T-helper 2 cell (primary cell): ENCODE measurements at regions not wholly inside any gene's neighbourhood (a gene's known extent, or its start where the extent isn't known, plus 50 kb on each side); places are given as distances from the start of the nearest gene placed in this dataset.
A peak's percentile ranks its signal among the peaks of the same experiment; 100 is the strongest.
"Not testable (repeated sequence)": the region's sequence is repeated elsewhere in the genome, so short reads cannot be mapped to it uniquely, and the experiment has no call there.

Source experiments
- DNase-seq, 5 experiments: peaks; one replicate each; pipeline versions ENCODE4 v3.0.0 to v3.0.0-alpha.2; 2012 to 2022

GRCh38 chr18:70413455-70413854 is 124.6 kb downstream of the SOCS6 start:
- no peak for DNase-seq

GRCh38 chr18:70411876-70412435 is 123.1 kb downstream of the SOCS6 start:
- DNase-seq, result no peak

GRCh38 chr18:70411307-70411706 is 122.5 kb downstream of the SOCS6 start:
- peak in 1 of 5 experiments; percentile 7 for DNase-seq

- DNase-seq, result no peak
These were observed 116.2 kb downstream of the SOCS6 start for GRCh38 chr18:70405052-70405451.

- DNase-seq, result no peak
These were observed 111.6 kb downstream of the SOCS6 start for GRCh38 chr18:70400476-70400875.

- no peak for DNase-seq
These were observed 109.2 kb downstream of the SOCS6 start for GRCh38 chr18:70398076-70398475.

- no peak for DNase-seq
These were observed 108.5 kb downstream of the SOCS6 start for GRCh38 chr18:70397259-70397925.

GRCh38 chr18:70395771-70396170 is 106.9 kb downstream of the SOCS6 start:
- DNase-seq, result not testable (repeated sequence)

- no peak for DNase-seq
These were observed 105.8 kb downstream of the SOCS6 start for GRCh38 chr18:70394672-70395071.

GRCh38 chr18:70390371-70391090 is 101.7 kb downstream of the SOCS6 start:
- no peak for DNase-seq

- not testable (repeated sequence) for DNase-seq
These were observed 100.2 kb downstream of the SOCS6 start for GRCh38 chr18:70389036-70389435.

- no peak for DNase-seq
These were observed 98.2 kb downstream of the SOCS6 start for GRCh38 chr18:70387027-70387426.

GRCh38 chr18:70386582-70386981 is 97.7 kb downstream of the SOCS6 start:
- no peak for DNase-seq

- DNase-seq, result no peak
These were observed 96.6 kb downstream of the SOCS6 start for GRCh38 chr18:70385474-70385873.

GRCh38 chr18:70384181-70384790 is 95.4 kb downstream of the SOCS6 start:
- DNase-seq, result no peak

GRCh38 chr18:70382992-70383717 is 94.3 kb downstream of the SOCS6 start:
- DNase-seq, result no peak

GRCh38 chr18:70382017-70382416 is 93.2 kb downstream of the SOCS6 start:
- no peak for DNase-seq

- no peak for DNase-seq
These were observed 92.4 kb downstream of the SOCS6 start for GRCh38 chr18:70380915-70381896.
